Erythroblast (primary cell): ENCODE measurements at regions not wholly inside any gene's neighbourhood (a gene's known extent, or its start where the extent isn't known, plus 50 kb on each side); places are given as distances from the start of the nearest gene placed in this dataset.

Experiments used
- GATA1 ChIP-seq: IDR thresholded peaks from 2 replicates; pipeline ENCODE4 v1.6.1; 2011; ENCODE audit warnings: low read depth, mild to moderate bottlenecking, control low read depth, low read length, moderate library complexity
- POLR2A ChIP-seq: IDR thresholded peaks from 2 replicates; pipeline ENCODE4 v1.6.1; 2011; ENCODE audit warnings: mild to moderate bottlenecking, low read length

GRCh38 chr13:47549219-47549752, 451.8 kb downstream of the SUCLA2 start:
- TF ChIP-seq POLR2A (no peak), GATA1 (no peak)
